IMR-90 (cell line): ENCODE measurements at regions not wholly inside any gene's neighbourhood (a gene's known extent, or its start where the extent isn't known, plus 50 kb on each side); places are given as distances from the start of the nearest gene placed in this dataset.

Experiments
- ATAC-seq: fragments of 200-7000 bp; cut with Tn5 transposase; 2 replicates; pipeline ENCODE4 v1.9.1; 2020; ENCODE audit warnings: low read depth, mild to moderate bottlenecking, moderate library complexity
- BruUV-seq: library from RNA; stranded (reverse); fragments of 400-500 nt; replicated peaks from 2 replicates; lab custom pipeline; 2021; lab: Mats Ljungman, UMichigan
- CTCF ChIA-PET: fragments of 300-600 bp; formaldehyde crosslinking; extraction: SDS; loops from one replicate; lab custom pipeline; 2021; ENCODE audit warnings: antibody characterized with exemption; lab: Yijun Ruan, JAX
- POLR2A ChIA-PET: fragments of 300-600 bp; sonication (Branson Sonifier 250); formaldehyde crosslinking; loops from one replicate; lab custom pipeline; 2022; ENCODE audit warnings: antibody characterized with exemption; ENCODE audit not compliant: unreplicated experiment; lab: Charles Lee
- DNase-seq: peaks from one replicate; pipeline ENCODE4 v3.0.0; 2013
- H2AFZ ChIP-seq: replicated peaks from 2 replicates; pipeline ENCODE3; 2013; ENCODE audit warnings: low read length, mild to moderate bottlenecking; ENCODE audit not compliant: poor library complexity
- H2AK5ac ChIP-seq: 2 replicates; pipeline ENCODE4 v1.6.1; 2013; ENCODE audit warnings: low read depth, low read length, inconsistent platforms
- H2AK9ac ChIP-seq: replicated peaks from 2 replicates; pipeline ENCODE3; 2013; ENCODE audit warnings: mild to moderate bottlenecking, low read depth, low read length, moderate library complexity; ENCODE audit not compliant: poor library complexity
- H2BK120ac ChIP-seq: 2 replicates; pipeline ENCODE4 v1.6.1; 2013; ENCODE audit warnings: low read depth, low read length, inconsistent platforms
- H2BK15ac ChIP-seq: 3 replicates; pipeline ENCODE4 v1.6.1; 2013; ENCODE audit warnings: low read depth, low read length, inconsistent platforms
- H2BK20ac ChIP-seq: 2 replicates; pipeline ENCODE4 v1.6.1; 2013; ENCODE audit warnings: low read depth, mild to moderate bottlenecking, inconsistent platforms, low read length, moderate library complexity
- H2BK5ac ChIP-seq: 2 replicates; pipeline ENCODE4 v1.6.1; 2013; ENCODE audit warnings: mild to moderate bottlenecking, low read depth, low read length, inconsistent platforms; ENCODE audit not compliant: poor library complexity, severe bottlenecking
- H3K14ac ChIP-seq: replicated peaks from 2 replicates; pipeline ENCODE4 v1.6.1; 2013; ENCODE audit warnings: low read depth, low read length, inconsistent platforms
- H3K18ac ChIP-seq: 2 replicates; pipeline ENCODE4 v1.6.1; 2013; ENCODE audit warnings: low read depth, low read length, control low read depth
- H3K23ac ChIP-seq: 2 replicates; pipeline ENCODE4 v1.6.1; 2013; ENCODE audit warnings: low read depth, low read length, inconsistent platforms
- H3K27ac ChIP-seq: 2 replicates; pipeline ENCODE4 v1.5.1; 2013; ENCODE audit warnings: mild to moderate bottlenecking, control low read depth, low read length; ENCODE audit not compliant: insufficient read depth
- H3K27me3 ChIP-seq: 2 replicates; pipeline ENCODE4 v1.6.1; 2013; ENCODE audit warnings: low read length; ENCODE audit not compliant: control insufficient read depth, insufficient read depth
- H3K36me3 ChIP-seq: 2 replicates; pipeline ENCODE4 v1.6.1; 2013; ENCODE audit warnings: low read length, mixed read lengths; ENCODE audit not compliant: control insufficient read depth, insufficient read depth
- H3K4ac ChIP-seq: 2 replicates; pipeline ENCODE4 v1.6.1; 2013; ENCODE audit warnings: low read depth, low read length, inconsistent platforms
- H3K4me1 ChIP-seq: 2 replicates; pipeline ENCODE4 v1.6.1; 2013; ENCODE audit warnings: low read length, mixed read lengths; ENCODE audit not compliant: control insufficient read depth, insufficient read depth
- H3K4me2 ChIP-seq: 2 replicates; pipeline ENCODE4 v1.6.1; 2013; ENCODE audit warnings: low read depth, mild to moderate bottlenecking, control low read depth, low read length, moderate library complexity
- H3K4me3 ChIP-seq: 2 replicates; pipeline ENCODE4 v1.5.1; 2013; ENCODE audit warnings: low read depth, mild to moderate bottlenecking, control low read depth, low read length, moderate library complexity; ENCODE audit not compliant: insufficient read depth
- H3K56ac ChIP-seq: 2 replicates; pipeline ENCODE4 v1.6.1; 2013; ENCODE audit warnings: low read length, inconsistent platforms; ENCODE audit not compliant: insufficient read depth; ENCODE audit errors: extremely low read depth
- H3K79me1 ChIP-seq, 2 experiments: 2 replicates each; pipeline ENCODE4 v1.6.1; 2013; ENCODE audit warnings: low read length in 2 of 2, inconsistent platforms in 1 of 2, low read depth in 1 of 2
- H3K9ac ChIP-seq: 2 replicates; pipeline ENCODE4 v1.6.1; 2013; ENCODE audit warnings: low read depth, low read length, control low read depth
- H3K9me1 ChIP-seq: 2 replicates; pipeline ENCODE4 v1.6.1; 2013; ENCODE audit warnings: low read length, inconsistent platforms; ENCODE audit not compliant: insufficient read depth
- H3K9me3 ChIP-seq: 2 replicates; pipeline ENCODE4 v1.6.1; 2013; ENCODE audit warnings: low read length; ENCODE audit not compliant: control insufficient read depth, insufficient read depth
- H4K20me1 ChIP-seq: 2 replicates; pipeline ENCODE4 v1.6.1; 2013; ENCODE audit warnings: low read length, inconsistent platforms; ENCODE audit not compliant: insufficient read depth
- H4K5ac ChIP-seq: 2 replicates; pipeline ENCODE4 v1.6.1; 2013; ENCODE audit warnings: mild to moderate bottlenecking, low read depth, low read length, control low read depth
- H4K8ac ChIP-seq, 2 experiments: 2 replicates each; pipeline ENCODE4 v1.6.1; 2013; ENCODE audit warnings: low read depth in 2 of 2, low read length in 2 of 2, control low read depth in 1 of 2, inconsistent platforms in 1 of 2
- H4K91ac ChIP-seq: 2 replicates; pipeline ENCODE4 v1.6.1; 2013; ENCODE audit warnings: low read depth, low read length, inconsistent platforms; ENCODE audit not compliant: insufficient read depth
- CHD1 ChIP-seq: IDR thresholded peaks from 2 replicates; pipeline ENCODE4 v1.6.1; 2012; ENCODE audit warnings: low read depth, low read length, improper control_type of control experiment
- MXI1 ChIP-seq: IDR thresholded peaks from 2 replicates; pipeline ENCODE4 v1.6.1; 2012; ENCODE audit warnings: low read depth, mild to moderate bottlenecking, low read length, moderate library complexity, borderline replicate concordance
- WGBS, 2 experiments: methylation state at CpG; one replicate each; pipeline versions ENCODE4 v1.1.5 to v1.1.7; 2013; ENCODE audit warnings: missing lambda C conversion rate in 2 of 2; ENCODE audit not compliant: insufficient read length in 1 of 2; ENCODE audit errors: extremely low coverage in 2 of 2; 5-methylcytosine and 5-hydroxymethylcytosine counted together
- dilution Hi-C: fragments of 300-500 bp; cut with HindIII; formaldehyde crosslinking; loops from one replicate; pipeline ENCODE4 v1.14.3; 2018; ENCODE audit warnings: low sequenced_read_pairs; ENCODE audit not compliant: unreplicated experiment
- in situ Hi-C: fragments of 300-500 bp; cut with MboI; formaldehyde crosslinking; loops from 3 replicates; pipeline ENCODE4 v1.14.3; 2019; ENCODE audit warnings: low sequenced_read_pairs, inconsistent platforms, mixed read lengths
- intact Hi-C: fragments of 100-400 bp; cut with micrococcal nuclease; formaldehyde crosslinking; loops from 2 replicates; pipeline ENCODE4 v1.10.0; 2022

GRCh38 chr4:67198727-67199126 lies 346.6 kb downstream of the CENPC start:
- dilution Hi-C loops (no loop called here), intact Hi-C loops (no loop called here), in situ Hi-C loops (no loop called here)
- no peak overlapping the region for H3K4me2 ChIP-seq
- ChIA-PET CTCF (no interaction called here), POLR2A (no interaction called here)
- no peak overlapping the region for H2BK15ac ChIP-seq
- H4K5ac ChIP-seq = no peak overlapping the region
- no peak overlapping the region for H3K4me3 ChIP-seq
- no peak overlapping the region for H2BK20ac ChIP-seq
- no peak overlapping the region for H2BK5ac ChIP-seq
- no peak overlapping the region for H2AK9ac ChIP-seq
- BruUV-seq = no TSS peak
- ATAC-seq (no peak), DNase-seq (no peak)
- no peaks in the 10 kb centered on the region for H3K79me1 ChIP-seq
- no peaks in the 10 kb centered on the region for H4K20me1 ChIP-seq
- no peak overlapping the region for H2BK120ac ChIP-seq
- H3K9ac ChIP-seq = no peak overlapping the region
- H3K9me3 ChIP-seq = peaks cover 2% of the 10 kb centered on the region; the same call in 1 of the 2 replicates
- no peak overlapping the region for H3K4ac ChIP-seq
- no peak overlapping the region for H3K56ac ChIP-seq
- no peak overlapping the region for H4K91ac ChIP-seq
- H3K23ac ChIP-seq = no peak overlapping the region
- H2AK5ac ChIP-seq = no peak overlapping the region
- TF ChIP-seq CHD1 = no peak
- no peak for TF ChIP-seq MXI1
- no peaks in the 10 kb centered on the region for H3K9me1 ChIP-seq
- H3K14ac ChIP-seq = no peak overlapping the region
- H3K27me3 ChIP-seq = no peaks in the 10 kb centered on the region
- H2AFZ ChIP-seq = no peak overlapping the region
- no peaks in the 10 kb centered on the region for H3K4me1 ChIP-seq
- H3K27ac ChIP-seq = no peak overlapping the region
- no peak overlapping the region for H4K8ac ChIP-seq
- WGBS, 2 experiments = no CpG with 5 or more reads among the region's 2 CpGs
- no peaks in the 10 kb centered on the region for H3K36me3 ChIP-seq
- H3K18ac ChIP-seq = no peak overlapping the region
